ENCODE measurements at regions not wholly inside any gene's neighbourhood (a gene's known extent, or its start where the extent isn't known, plus 50 kb on each side); places are given as distances from the start of the nearest gene placed in this dataset.

- DNase-seq (ENCODE audit: low read depth in 3 of 3) = no peak
Observed at GRCh38 chr11:104830508-104830907, 67.8 kb downstream of the CASP12 start.

- DNase-seq (ENCODE audit: low read depth in 3 of 3) = no peak
Observed at GRCh38 chr11:104830080-104830479, 68.2 kb downstream of the CASP12 start.

- no peak for DNase-seq (ENCODE audit: low read depth in 3 of 3)
Observed at GRCh38 chr11:104826772-104827171, 71.5 kb downstream of the CASP12 start.

GRCh38 chr11:104823657-104824056 lies 74.6 kb downstream of the CASP12 start:
- no peak for DNase-seq (ENCODE audit: low read depth in 3 of 3)

- no peak for DNase-seq (ENCODE audit: low read depth in 3 of 3)
Observed at GRCh38 chr11:104820431-104820830, 77.8 kb downstream of the CASP12 start.

- DNase-seq (ENCODE audit: low read depth in 3 of 3) = no peak
Observed at GRCh38 chr11:104819603-104820002, 78.7 kb downstream of the CASP12 start.

- no peak for DNase-seq (ENCODE audit: low read depth in 3 of 3)
Observed at GRCh38 chr11:104819107-104819506, 79.2 kb downstream of the CASP12 start.

- DNase-seq (ENCODE audit: low read depth in 3 of 3) = no peak
Observed at GRCh38 chr11:104817973-104818372, 80.3 kb downstream of the CASP12 start.

GRCh38 chr11:104813532-104813931 lies 84.7 kb downstream of the CASP12 start:
- DNase-seq (ENCODE audit: low read depth in 3 of 3) = no peak

GRCh38 chr11:104812103-104812788 lies 86.0 kb downstream of the CASP12 start:
- no peak for DNase-seq (ENCODE audit: low read depth in 3 of 3)

- no peak for DNase-seq (ENCODE audit: low read depth in 3 of 3)
Observed at GRCh38 chr11:104803776-104804175, 94.5 kb downstream of the CASP12 start.

- no peak for DNase-seq (ENCODE audit: low read depth in 3 of 3)
Observed at GRCh38 chr11:104799251-104799650, 99.0 kb downstream of the CASP12 start.

- no peak for DNase-seq (ENCODE audit: low read depth in 3 of 3)
Observed at GRCh38 chr11:104798789-104799188, 99.5 kb downstream of the CASP12 start.

- no peak for DNase-seq (ENCODE audit: low read depth in 3 of 3)
Observed at GRCh38 chr11:104796301-104796700, 102.0 kb downstream of the CASP12 start.

GRCh38 chr11:104795501-104796213 lies 102.6 kb downstream of the CASP12 start:
- no peak for DNase-seq (ENCODE audit: low read depth in 3 of 3)

- no peak for DNase-seq (ENCODE audit: low read depth in 3 of 3)
Observed at GRCh38 chr11:104792861-104793260, 105.4 kb downstream of the CASP12 start.

GRCh38 chr11:104791896-104792295 lies 106.4 kb downstream of the CASP12 start:
- no peak for DNase-seq (ENCODE audit: low read depth in 3 of 3)

- no peak for DNase-seq (ENCODE audit: low read depth in 3 of 3)
Observed at GRCh38 chr11:104784684-104785460, 113.4 kb downstream of the CASP12 start.

- no peak for DNase-seq (ENCODE audit: low read depth in 3 of 3)
Observed at GRCh38 chr11:104783241-104783640, 115.0 kb downstream of the CASP12 start.

- DNase-seq (ENCODE audit: low read depth in 3 of 3) = no peak
Observed at GRCh38 chr11:104782377-104782754, 115.9 kb downstream of the CASP12 start.

- DNase-seq (ENCODE audit: low read depth in 3 of 3) = no peak
Observed at GRCh38 chr11:104781719-104782376, 116.4 kb downstream of the CASP12 start.

GRCh38 chr11:104781037-104781436 lies 117.2 kb downstream of the CASP12 start:
- no peak for DNase-seq (ENCODE audit: low read depth in 3 of 3)

Measured in stimulated activated CD4-positive, alpha-beta T cell treated with anti-CD3 and anti-CD28 coated beads, TNF-alpha, amount 100 ng/mL, for 4 hours (primary cell).